Stomach (tissue), 8 donors: ENCODE measurements at regions not wholly inside any gene's neighbourhood (a gene's known extent, or its start where the extent isn't known, plus 50 kb on each side); places are given as distances from the start of the nearest gene placed in this dataset.

Experiments used
- DNase-seq, 2 donors: peaks; one replicate each; pipeline versions ENCODE4 v3.0.0 to v3.0.0-alpha.2; 2013 to 2019
- H3K27ac ChIP-seq, 5 donors: fragments of 200-600 bp in 4 of 5; sonication (generic) in 4 of 5; one replicate each; pipeline ENCODE4 v1.5.1; 2013 to 2019; ENCODE audit warnings: mild to moderate bottlenecking in 1 of 5, moderate library complexity in 1 of 5
- H3K27me3 ChIP-seq, 3 donors: fragments of 200-600 bp; sonication (generic); one replicate each; pipeline ENCODE4 v1.5.1; 2017 to 2019; ENCODE audit warnings: mixed run types in 1 of 3
- H3K36me3 ChIP-seq, 4 donors: fragments of 200-600 bp; sonication (generic); 1 replicate in 3 of 4; 2 replicates in 1 of 4; pipeline ENCODE4 v1.5.1; 2016 to 2019
- H3K4me1 ChIP-seq, 4 donors: fragments of 200-600 bp; sonication (generic); one replicate each; pipeline ENCODE4 v1.5.1; 2016 to 2019
- H3K4me3 ChIP-seq, 4 donors: fragments of 200-600 bp; sonication (generic) in 3 of 4; one replicate each; pipeline ENCODE4 v1.5.1; 2016 to 2019; ENCODE audit warnings: mild to moderate bottlenecking in 1 of 4
- H3K9me3 ChIP-seq, 4 donors: fragments of 200-600 bp; sonication (generic); one replicate each; pipeline ENCODE4 v1.5.1; 2016 to 2019
- EP300 ChIP-seq: sonication (generic); formaldehyde crosslinking; IDR thresholded peaks from one replicate; pipeline ENCODE4 v1.6.1; 2017; ENCODE audit warnings: antibody characterized with exemption
- POLR2A ChIP-seq, 4 donors: fragments of 450-650 bp; IDR thresholded peaks; one replicate each; pipeline ENCODE4 v1.6.1; 2016; ENCODE audit warnings: antibody characterized with exemption in 4 of 4, control low read depth in 2 of 4, mild to moderate bottlenecking in 1 of 4, moderate library complexity in 1 of 4
- POLR2AphosphoS5 ChIP-seq, 3 donors: sonication (generic); formaldehyde crosslinking; IDR thresholded peaks; one replicate each; pipeline ENCODE4 v1.6.1; 2016; ENCODE audit warnings: antibody characterized with exemption in 3 of 3
- WGBS, 5 donors: extraction: QIAGEN DNeasy Blood & Tissue Kit in 3 of 5; methylation state at CpG; one replicate each; pipeline versions ENCODE4 v1.1.5 to v1.1.7; 2013 to 2018; 5-methylcytosine and 5-hydroxymethylcytosine counted together
- intact Hi-C: fragments of 100-400 bp; cut with DNase I; formaldehyde crosslinking; loops from one replicate; pipeline ENCODE4 v1.15.1; 2023; ENCODE audit warnings: low total_unique reads
- TF ChIP-seq, protein P1 (sequence below), 7 experiments: fragments of 450-650 bp in 4 of 7; fragments of 200-600 bp in 3 of 7; sonication (generic) in 3 of 7; IDR thresholded peaks; one replicate each; pipeline ENCODE4 v1.5.1; 2016 to 2019; ENCODE audit warnings: antibody characterized with exemption in 7 of 7, control low read depth in 2 of 7, mild to moderate bottlenecking in 1 of 7
- donor health status: healthy with polysubstance abuse.
- donor health status: Bipolar disorder and iron deficiency.
- donor health status: healthy.

DNA sequence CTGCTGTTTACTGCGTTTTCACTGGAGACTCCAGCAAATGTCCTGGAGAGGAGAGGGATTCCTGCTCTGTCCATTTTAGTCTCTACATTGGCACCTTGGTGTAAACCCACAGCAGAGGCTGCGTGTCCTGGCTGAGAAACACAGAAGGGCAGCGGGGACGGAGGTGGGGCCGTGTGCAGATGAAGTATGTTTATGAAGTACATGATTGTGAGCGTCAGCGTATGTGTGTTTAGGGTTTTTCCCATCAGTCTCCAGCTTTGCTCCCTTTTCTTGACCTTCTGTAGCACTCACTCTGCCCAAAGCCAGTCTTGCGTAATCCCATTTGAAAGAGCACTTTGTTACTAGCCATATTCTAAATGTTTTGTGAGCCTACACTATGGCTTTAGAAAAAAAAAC is 750.7 kb upstream of the SORCS1 start:
- TF ChIP-seq EP300 (no peak), POLR2A (IDR thresholded peaks at IDR 0.05) (no peak), POLR2AphosphoS5 (IDR thresholded peaks at IDR 0.05) (no peak)
- TF ChIP-seq, protein P1, sequence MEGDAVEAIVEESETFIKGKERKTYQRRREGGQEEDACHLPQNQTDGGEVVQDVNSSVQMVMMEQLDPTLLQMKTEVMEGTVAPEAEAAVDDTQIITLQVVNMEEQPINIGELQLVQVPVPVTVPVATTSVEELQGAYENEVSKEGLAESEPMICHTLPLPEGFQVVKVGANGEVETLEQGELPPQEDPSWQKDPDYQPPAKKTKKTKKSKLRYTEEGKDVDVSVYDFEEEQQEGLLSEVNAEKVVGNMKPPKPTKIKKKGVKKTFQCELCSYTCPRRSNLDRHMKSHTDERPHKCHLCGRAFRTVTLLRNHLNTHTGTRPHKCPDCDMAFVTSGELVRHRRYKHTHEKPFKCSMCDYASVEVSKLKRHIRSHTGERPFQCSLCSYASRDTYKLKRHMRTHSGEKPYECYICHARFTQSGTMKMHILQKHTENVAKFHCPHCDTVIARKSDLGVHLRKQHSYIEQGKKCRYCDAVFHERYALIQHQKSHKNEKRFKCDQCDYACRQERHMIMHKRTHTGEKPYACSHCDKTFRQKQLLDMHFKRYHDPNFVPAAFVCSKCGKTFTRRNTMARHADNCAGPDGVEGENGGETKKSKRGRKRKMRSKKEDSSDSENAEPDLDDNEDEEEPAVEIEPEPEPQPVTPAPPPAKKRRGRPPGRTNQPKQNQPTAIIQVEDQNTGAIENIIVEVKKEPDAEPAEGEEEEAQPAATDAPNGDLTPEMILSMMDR (IDR thresholded peaks at IDR 0.05) = no peak
- Histone ChIP-seq H3K27me3 (peaks cover 0 to 36% (median 15%) of the 10 kb centered on the region in 3 donors), H3K27ac (no peak overlapping the region), H3K9me3 (peaks cover 0 to 4% (median 0%) of the 10 kb centered on the region in 4 donors), H3K36me3 (no peaks in the 10 kb centered on the region), H3K4me3 (peak overlapping the region; percentile 42 to 53 (median 48)), H3K4me1 (peaks cover 9 to 15% (median 12%) of the 10 kb centered on the region in 4 donors)
- DNase-seq = peak in 1 of 2 donors; percentile 67
- intact Hi-C loops = no loop called here
- WGBS, 5 donors = 6 to 17% (median 8%) methylated on average over 7 to 8 of the region's 8 CpGs

DNA sequence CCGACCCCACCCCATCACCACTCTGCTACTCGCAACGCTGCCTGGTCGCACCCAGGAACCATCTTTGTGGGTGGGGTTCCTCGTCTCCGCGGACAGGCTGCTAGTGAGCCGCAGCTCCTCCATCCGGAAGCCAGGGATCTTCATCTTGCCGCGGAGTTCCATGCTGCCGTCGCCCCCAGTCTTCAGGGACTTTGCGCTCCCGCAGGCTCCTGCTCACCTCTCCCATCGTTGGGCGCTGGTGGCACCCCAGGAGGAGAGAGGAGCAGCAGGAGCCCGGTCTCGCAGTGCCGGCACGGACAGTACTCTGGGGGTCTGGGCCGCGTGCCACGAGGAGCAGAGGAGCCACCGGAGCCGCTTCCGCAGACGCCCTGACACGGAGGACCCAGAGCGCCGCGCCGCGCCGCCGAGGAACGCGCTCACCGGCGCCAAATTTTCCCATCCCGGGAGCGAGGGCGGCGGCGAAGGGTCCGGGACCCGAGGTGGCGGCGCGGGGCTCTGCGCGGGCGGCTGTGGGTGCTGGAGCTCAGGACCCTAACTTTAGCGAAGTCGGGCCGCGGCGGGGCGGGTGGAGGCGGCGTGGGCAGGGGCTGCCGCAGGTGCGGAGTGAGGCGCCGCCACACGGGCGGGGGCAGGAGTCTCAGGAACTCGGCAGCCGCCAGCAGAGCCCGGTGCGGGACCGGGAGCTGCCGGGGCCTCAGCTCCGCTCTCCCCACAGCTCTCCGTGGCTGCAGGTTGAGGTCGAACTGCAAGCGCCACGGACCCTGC is 750.1 kb upstream of the SORCS1 start:
- Histone ChIP-seq H3K9me3 (no peaks in the 10 kb centered on the region), H3K27ac (no peak overlapping the region), H3K4me1 (peaks cover 9 to 15% (median 12%) of the 10 kb centered on the region in 4 donors), H3K4me3 (peak overlapping the region; percentile 42 to 53 (median 48)), H3K36me3 (no peaks in the 10 kb centered on the region), H3K27me3 (peaks cover 0 to 36% (median 15%) of the 10 kb centered on the region in 3 donors)
- intact Hi-C loops = no loop called here
- TF ChIP-seq POLR2A (IDR thresholded peaks at IDR 0.05) = no peak
- TF ChIP-seq, protein P1 (IDR thresholded peaks at IDR 0.05) = no peak
- no peak for TF ChIP-seq EP300
- no peak for TF ChIP-seq POLR2AphosphoS5 (IDR thresholded peaks at IDR 0.05)
- WGBS, 5 donors = 2 to 9% (median 3%) methylated on average over 17 to 78 of the region's 78 CpGs
- DNase-seq = peak in 1 of 2 donors; percentile 64

DNA sequence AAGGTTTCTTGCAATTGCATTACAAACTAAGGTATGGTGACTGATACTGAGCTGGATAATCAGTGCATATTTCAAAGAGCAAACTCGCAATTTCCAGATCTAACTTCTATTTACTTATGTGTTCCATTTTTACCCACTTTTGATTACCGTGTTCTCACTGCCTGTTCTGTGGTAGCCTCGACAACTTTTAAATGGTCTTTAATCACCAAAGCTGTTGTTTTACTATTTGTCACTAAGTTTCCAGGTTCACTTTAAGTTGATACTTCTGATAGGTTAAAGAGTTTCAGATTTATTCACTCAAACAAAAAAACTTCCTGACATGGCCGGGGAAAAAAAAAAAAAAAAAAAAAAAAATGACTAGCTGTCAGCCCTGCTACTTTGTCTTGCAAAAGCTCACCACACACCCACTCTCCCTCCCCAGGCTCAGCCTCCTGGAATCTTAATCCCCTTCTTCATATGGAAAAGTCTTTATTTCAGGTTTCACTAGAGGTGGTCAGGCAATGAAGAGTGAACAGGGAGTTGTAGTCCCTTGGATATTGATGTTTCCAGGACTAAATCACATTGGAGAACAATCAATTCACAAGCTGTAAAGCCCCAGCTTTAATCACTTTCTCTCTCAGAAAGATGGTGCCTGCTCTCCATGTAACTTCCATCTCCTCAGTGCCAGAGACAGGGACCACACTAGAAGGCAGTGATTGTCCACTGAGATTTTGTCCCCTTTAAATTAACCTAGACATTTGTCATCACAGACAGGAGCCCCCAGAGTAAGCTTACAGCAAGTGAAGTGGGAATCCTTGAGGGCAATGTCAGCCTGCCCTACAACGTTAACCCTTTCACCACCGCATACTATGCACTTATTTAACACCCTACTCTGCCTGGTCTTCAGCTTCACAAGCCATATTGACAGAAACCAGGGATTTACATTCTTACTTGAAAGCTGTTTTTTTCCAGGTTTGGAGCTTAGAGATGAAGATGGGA is 749.1 kb upstream of the SORCS1 start:
- TF ChIP-seq POLR2AphosphoS5 (IDR thresholded peaks at IDR 0.05) = no peak
- TF ChIP-seq EP300 = no peak
- Histone ChIP-seq H3K9me3 (no peaks in the 10 kb centered on the region), H3K36me3 (no peaks in the 10 kb centered on the region), H3K4me3 (no peak overlapping the region), H3K27ac (no peak overlapping the region), H3K27me3 (peaks cover 0 to 36% (median 15%) of the 10 kb centered on the region in 3 donors), H3K4me1 (peaks cover 9 to 15% (median 12%) of the 10 kb centered on the region in 4 donors)
- peak in 1 of 2 donors; percentile 11 for DNase-seq
- intact Hi-C loops = no loop called here
- WGBS, 5 donors = 12 to 19% (median 15%) methylated on average over 6 of the region's 6 CpGs

DNA sequence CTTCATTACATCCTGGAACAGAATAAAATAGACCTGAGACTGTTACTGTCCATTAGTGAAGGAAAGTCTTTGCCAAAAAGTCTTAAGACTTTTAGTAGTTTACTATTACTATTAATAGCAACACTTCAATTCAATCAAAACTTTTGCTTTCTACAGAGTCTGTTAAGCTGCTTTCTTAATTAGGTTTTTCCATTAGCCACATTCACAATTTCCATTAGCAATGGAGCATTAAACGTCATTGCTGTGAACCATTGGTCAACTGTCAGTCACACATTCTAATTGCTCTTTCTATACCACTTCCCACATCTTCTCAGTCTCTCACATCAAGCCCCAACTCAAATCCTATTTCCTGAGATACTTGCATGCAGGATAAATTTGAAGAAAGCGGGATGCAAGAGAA is 736.6 kb upstream of the SORCS1 start:
- Histone ChIP-seq H3K36me3 (no peaks in the 10 kb centered on the region), H3K4me3 (no peak overlapping the region), H3K27me3 (no peaks in the 10 kb centered on the region), H3K4me1 (no peaks in the 10 kb centered on the region), H3K9me3 (no peaks in the 10 kb centered on the region), H3K27ac (no peak overlapping the region)
- TF ChIP-seq POLR2AphosphoS5 (IDR thresholded peaks at IDR 0.05) = no peak
- no peak for TF ChIP-seq POLR2A (IDR thresholded peaks at IDR 0.05)
- no peak for TF ChIP-seq EP300
- TF ChIP-seq, protein P1 (IDR thresholded peaks at IDR 0.05) = no peak
- intact Hi-C loops = no loop called here
- WGBS, 5 donors = 64 to 74% (median 68%) methylated on average over 2 of the region's 2 CpGs
- DNase-seq = no peak
